ENCODE measurements at regions not wholly inside any gene's neighbourhood (a gene's known extent, or its start where the extent isn't known, plus 50 kb on each side); places are given as distances from the start of the nearest gene placed in this dataset.

GRCh38 chr7:27399791-27400567 is 157.4 kb downstream of the EVX1 start:
- H3K36me3 ChIP-seq (ENCODE audit: control insufficient read depth in 2 of 2, insufficient read depth in 2 of 2, low read length in 1 of 2) = no peaks in the 10 kb centered on the region
- H3K27me3 ChIP-seq (ENCODE audit: control insufficient read depth in 1 of 2, insufficient read depth in 2 of 2, low read length in 2 of 2) = no peaks in the 10 kb centered on the region
- no peak overlapping the region for H3K4me3 ChIP-seq (ENCODE audit: low read depth in 1 of 2, low read length in 2 of 2)
- H3K4me1 ChIP-seq (ENCODE audit: control insufficient read depth in 2 of 2, insufficient read depth in 2 of 2, low read length in 1 of 2) = no peaks in the 10 kb centered on the region
- WGBS, 2 donors = 63 to 67% methylated on average over 11 of the region's 11 CpGs
- H3K27ac ChIP-seq (ENCODE audit: low read depth in 2 of 2, low read length in 1 of 2) = no peak overlapping the region
- H3K9me3 ChIP-seq (ENCODE audit: control insufficient read depth in 2 of 2, insufficient read depth in 1 of 2, low read depth in 1 of 2, low read length in 1 of 2) = no peaks in the 10 kb centered on the region

- Histone ChIP-seq H3K9me3 (ENCODE audit: control insufficient read depth in 2 of 2, insufficient read depth in 1 of 2, low read depth in 1 of 2, low read length in 1 of 2) (no peaks in the 10 kb centered on the region), H3K4me1 (ENCODE audit: control insufficient read depth in 2 of 2, insufficient read depth in 2 of 2, low read length in 1 of 2) (no peaks in the 10 kb centered on the region), H3K36me3 (ENCODE audit: control insufficient read depth in 2 of 2, insufficient read depth in 2 of 2, low read length in 1 of 2) (no peaks in the 10 kb centered on the region), H3K27ac (ENCODE audit: low read depth in 2 of 2, low read length in 1 of 2) (no peak overlapping the region), H3K27me3 (ENCODE audit: control insufficient read depth in 1 of 2, insufficient read depth in 2 of 2, low read length in 2 of 2) (no peaks in the 10 kb centered on the region), H3K4me3 (ENCODE audit: low read depth in 1 of 2, low read length in 2 of 2) (no peak overlapping the region)
- 91 to 94% methylated on average over 8 of the region's 8 CpGs for WGBS, 2 donors
Measured at GRCh38 chr7:27405780-27406179, 163.2 kb downstream of the EVX1 start.

GRCh38 chr7:27409311-27409710 is 166.7 kb downstream of the EVX1 start:
- H3K27ac ChIP-seq (ENCODE audit: low read depth in 2 of 2, low read length in 1 of 2) = no peak overlapping the region
- WGBS, 2 donors = 67 to 83% methylated on average over 3 of the region's 3 CpGs

GRCh38 chr7:27409776-27410175 is 167.2 kb downstream of the EVX1 start:
- Histone ChIP-seq H3K4me3 (ENCODE audit: low read depth in 1 of 2, low read length in 2 of 2) (no peak overlapping the region), H3K4me1 (ENCODE audit: control insufficient read depth in 2 of 2, insufficient read depth in 2 of 2, low read length in 1 of 2) (no peaks in the 10 kb centered on the region), H3K27ac (ENCODE audit: low read depth in 2 of 2, low read length in 1 of 2) (no peak overlapping the region), H3K27me3 (ENCODE audit: control insufficient read depth in 1 of 2, insufficient read depth in 2 of 2, low read length in 2 of 2) (no peaks in the 10 kb centered on the region), H3K36me3 (ENCODE audit: control insufficient read depth in 2 of 2, insufficient read depth in 2 of 2, low read length in 1 of 2) (no peaks in the 10 kb centered on the region), H3K9me3 (ENCODE audit: control insufficient read depth in 2 of 2, insufficient read depth in 1 of 2, low read depth in 1 of 2, low read length in 1 of 2) (peaks cover 0 to 2% of the 10 kb centered on the region in 2 donors)
- WGBS, 2 donors = 66 to 67% methylated on average over 2 of the region's 2 CpGs

More at GRCh38 chr7:27409311-27409710, 166.7 kb downstream of the EVX1 start:
- Histone ChIP-seq H3K4me3 (ENCODE audit: low read depth in 1 of 2, low read length in 2 of 2) (no peak overlapping the region), H3K4me1 (ENCODE audit: control insufficient read depth in 2 of 2, insufficient read depth in 2 of 2, low read length in 1 of 2) (no peaks in the 10 kb centered on the region), H3K9me3 (ENCODE audit: control insufficient read depth in 2 of 2, insufficient read depth in 1 of 2, low read depth in 1 of 2, low read length in 1 of 2) (peaks cover 0 to 2% of the 10 kb centered on the region in 2 donors), H3K27me3 (ENCODE audit: control insufficient read depth in 1 of 2, insufficient read depth in 2 of 2, low read length in 2 of 2) (no peaks in the 10 kb centered on the region), H3K36me3 (ENCODE audit: control insufficient read depth in 2 of 2, insufficient read depth in 2 of 2, low read length in 1 of 2) (no peaks in the 10 kb centered on the region)

- H3K9me3 ChIP-seq (ENCODE audit: control insufficient read depth in 2 of 2, insufficient read depth in 1 of 2, low read depth in 1 of 2, low read length in 1 of 2) = peaks cover 0 to 2% of the 10 kb centered on the region in 2 donors
- H3K27ac ChIP-seq (ENCODE audit: low read depth in 2 of 2, low read length in 1 of 2) = no peak overlapping the region
- H3K4me1 ChIP-seq (ENCODE audit: control insufficient read depth in 2 of 2, insufficient read depth in 2 of 2, low read length in 1 of 2) = no peaks in the 10 kb centered on the region
- H3K36me3 ChIP-seq (ENCODE audit: control insufficient read depth in 2 of 2, insufficient read depth in 2 of 2, low read length in 1 of 2) = no peaks in the 10 kb centered on the region
- no peaks in the 10 kb centered on the region for H3K27me3 ChIP-seq (ENCODE audit: control insufficient read depth in 1 of 2, insufficient read depth in 2 of 2, low read length in 2 of 2)
- H3K4me3 ChIP-seq (ENCODE audit: low read depth in 1 of 2, low read length in 2 of 2) = no peak overlapping the region
- WGBS, 2 donors = 69 to 70% methylated on average over 5 of the region's 5 CpGs
Measured at GRCh38 chr7:27410812-27411544, 168.4 kb downstream of the EVX1 start.

GRCh38 chr7:27412164-27412563 is 169.6 kb downstream of the EVX1 start:
- 88 to 95% methylated on average over 7 of the region's 7 CpGs for WGBS, 2 donors
- no peak overlapping the region for H3K27ac ChIP-seq (ENCODE audit: low read depth in 2 of 2, low read length in 1 of 2)
- H3K36me3 ChIP-seq (ENCODE audit: control insufficient read depth in 2 of 2, insufficient read depth in 2 of 2, low read length in 1 of 2) = no peaks in the 10 kb centered on the region
- no peaks in the 10 kb centered on the region for H3K27me3 ChIP-seq (ENCODE audit: control insufficient read depth in 1 of 2, insufficient read depth in 2 of 2, low read length in 2 of 2)
- H3K4me1 ChIP-seq (ENCODE audit: control insufficient read depth in 2 of 2, insufficient read depth in 2 of 2, low read length in 1 of 2) = no peaks in the 10 kb centered on the region
- H3K4me3 ChIP-seq (ENCODE audit: low read depth in 1 of 2, low read length in 2 of 2) = no peak overlapping the region
- H3K9me3 ChIP-seq (ENCODE audit: control insufficient read depth in 2 of 2, insufficient read depth in 1 of 2, low read depth in 1 of 2, low read length in 1 of 2) = peaks cover 0 to 2% of the 10 kb centered on the region in 2 donors

GRCh38 chr7:27418541-27418940 is 175.9 kb downstream of the EVX1 start:
- Histone ChIP-seq H3K27ac (ENCODE audit: low read depth in 2 of 2, low read length in 1 of 2) (no peak overlapping the region), H3K36me3 (ENCODE audit: control insufficient read depth in 2 of 2, insufficient read depth in 2 of 2, low read length in 1 of 2) (no peaks in the 10 kb centered on the region), H3K4me3 (ENCODE audit: low read depth in 1 of 2, low read length in 2 of 2) (no peak overlapping the region), H3K9me3 (ENCODE audit: control insufficient read depth in 2 of 2, insufficient read depth in 1 of 2, low read depth in 1 of 2, low read length in 1 of 2) (no peaks in the 10 kb centered on the region), H3K4me1 (ENCODE audit: control insufficient read depth in 2 of 2, insufficient read depth in 2 of 2, low read length in 1 of 2) (no peaks in the 10 kb centered on the region), H3K27me3 (ENCODE audit: control insufficient read depth in 1 of 2, insufficient read depth in 2 of 2, low read length in 2 of 2) (no peaks in the 10 kb centered on the region)
- 65 to 73% methylated on average over 3 of the region's 3 CpGs for WGBS, 2 donors

- Histone ChIP-seq H3K4me3 (ENCODE audit: low read depth in 1 of 2, low read length in 2 of 2) (no peak overlapping the region), H3K27ac (ENCODE audit: low read depth in 2 of 2, low read length in 1 of 2) (no peak overlapping the region)
- 71 to 92% methylated on average over 2 of the region's 2 CpGs for WGBS, 2 donors
Measured at GRCh38 chr7:27419581-27420177, 177.1 kb downstream of the EVX1 start.

GRCh38 chr7:27420702-27421101 is 178.1 kb downstream of the EVX1 start:
- no peak overlapping the region for H3K27ac ChIP-seq (ENCODE audit: low read depth in 2 of 2, low read length in 1 of 2)
- WGBS, 2 donors = 47 to 53% methylated on average over 2 of the region's 2 CpGs

More at GRCh38 chr7:27419581-27420177, 177.1 kb downstream of the EVX1 start:
- Histone ChIP-seq H3K36me3 (ENCODE audit: control insufficient read depth in 2 of 2, insufficient read depth in 2 of 2, low read length in 1 of 2) (no peaks in the 10 kb centered on the region), H3K9me3 (ENCODE audit: control insufficient read depth in 2 of 2, insufficient read depth in 1 of 2, low read depth in 1 of 2, low read length in 1 of 2) (no peaks in the 10 kb centered on the region), H3K27me3 (ENCODE audit: control insufficient read depth in 1 of 2, insufficient read depth in 2 of 2, low read length in 2 of 2) (no peaks in the 10 kb centered on the region), H3K4me1 (ENCODE audit: control insufficient read depth in 2 of 2, insufficient read depth in 2 of 2, low read length in 1 of 2) (no peaks in the 10 kb centered on the region)

More at GRCh38 chr7:27420702-27421101, 178.1 kb downstream of the EVX1 start:
- no peaks in the 10 kb centered on the region for H3K4me1 ChIP-seq (ENCODE audit: control insufficient read depth in 2 of 2, insufficient read depth in 2 of 2, low read length in 1 of 2)
- H3K36me3 ChIP-seq (ENCODE audit: control insufficient read depth in 2 of 2, insufficient read depth in 2 of 2, low read length in 1 of 2) = no peaks in the 10 kb centered on the region
- H3K27me3 ChIP-seq (ENCODE audit: control insufficient read depth in 1 of 2, insufficient read depth in 2 of 2, low read length in 2 of 2) = no peaks in the 10 kb centered on the region
- H3K4me3 ChIP-seq (ENCODE audit: low read depth in 1 of 2, low read length in 2 of 2) = no peak overlapping the region
- H3K9me3 ChIP-seq (ENCODE audit: control insufficient read depth in 2 of 2, insufficient read depth in 1 of 2, low read depth in 1 of 2, low read length in 1 of 2) = no peaks in the 10 kb centered on the region
